IMR-90 (cell line): ENCODE measurements at regions not wholly inside any gene's neighbourhood (a gene's known extent, or its start where the extent isn't known, plus 50 kb on each side); places are given as distances from the start of the nearest gene placed in this dataset.

Source experiments
- BHLHE40 ChIP-seq: fragments of 150-350 bp; IDR thresholded peaks from 2 replicates; pipeline ENCODE4 v1.6.1; 2016; ENCODE audit warnings: mild to moderate bottlenecking, low read depth, low read length
- CEBPB ChIP-seq: IDR thresholded peaks from 2 replicates; pipeline ENCODE4 v1.6.1; 2012; ENCODE audit warnings: low read depth, low read length, improper control_type of control experiment
- FOS ChIP-seq: fragments of 150-350 bp; IDR thresholded peaks from 2 replicates; pipeline ENCODE4 v1.6.1; 2016; ENCODE audit warnings: low read depth, low read length
- MAZ ChIP-seq: IDR thresholded peaks from 2 replicates; pipeline ENCODE4 v1.6.1; 2012; ENCODE audit warnings: low read depth, mild to moderate bottlenecking, low read length, improper control_type of control experiment, moderate library complexity, borderline replicate concordance
- MXI1 ChIP-seq: IDR thresholded peaks from 2 replicates; pipeline ENCODE4 v1.6.1; 2012; ENCODE audit warnings: low read depth, mild to moderate bottlenecking, low read length, moderate library complexity, borderline replicate concordance
- POLR2A ChIP-seq: IDR thresholded peaks from 2 replicates; pipeline ENCODE4 v1.6.1; 2012; ENCODE audit warnings: mild to moderate bottlenecking, low read depth, low read length
- RAD21 ChIP-seq: IDR thresholded peaks from 2 replicates; pipeline ENCODE4 v1.6.1; 2012; ENCODE audit warnings: low read length, improper control_type of control experiment
- RCOR1 ChIP-seq: IDR thresholded peaks from 2 replicates; pipeline ENCODE4 v1.6.1; 2012; ENCODE audit warnings: mild to moderate bottlenecking, low read length, improper control_type of control experiment; ENCODE audit not compliant: insufficient replicate concordance
- SMC3 ChIP-seq: fragments of 150-350 bp; IDR thresholded peaks from 2 replicates; pipeline ENCODE4 v1.6.1; 2016; ENCODE audit warnings: low read depth, mild to moderate bottlenecking, antibody characterized with exemption, low read length, moderate library complexity
- TF ChIP-seq, protein P1 (sequence below): conservative IDR thresholded peaks from 2 replicates; pipeline ENCODE4 v1.5.1; 2012; ENCODE audit warnings: mild to moderate bottlenecking, low read depth, low read length, improper control_type of control experiment
- TF ChIP-seq, protein P2 (sequence below): fragments of 150-350 bp; IDR thresholded peaks from 2 replicates; pipeline ENCODE4 v1.6.1; 2016; ENCODE audit warnings: low read depth, mild to moderate bottlenecking, low read length, moderate library complexity, borderline replicate concordance

DNA sequence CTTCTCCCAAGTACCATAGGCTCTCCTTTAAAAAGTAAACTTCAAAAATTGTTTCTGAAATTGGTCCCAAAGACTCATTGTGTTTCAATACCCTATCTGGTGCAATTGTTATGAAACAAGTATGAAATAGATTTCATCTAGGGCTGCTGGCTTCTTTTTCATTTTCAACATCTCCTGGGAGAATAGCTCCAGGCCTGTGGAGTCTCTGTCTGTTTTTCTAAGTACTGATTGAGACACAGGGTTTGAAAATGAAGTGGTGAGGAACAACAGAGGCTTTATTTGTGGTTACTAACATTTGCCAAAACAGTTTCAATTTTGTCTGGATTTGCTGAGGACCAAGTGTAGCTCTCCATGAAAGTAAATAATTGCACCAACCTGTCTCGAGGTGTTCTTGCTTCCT lies 315.9 kb upstream of the LRATD1 start:
- TF ChIP-seq MXI1 (no peak), BHLHE40 (no peak), POLR2A (no peak), SMC3 (no peak), RAD21 (no peak), MAZ (no peak), CEBPB (no peak), FOS (no peak), RCOR1 (no peak)
- TF ChIP-seq, protein P1, sequence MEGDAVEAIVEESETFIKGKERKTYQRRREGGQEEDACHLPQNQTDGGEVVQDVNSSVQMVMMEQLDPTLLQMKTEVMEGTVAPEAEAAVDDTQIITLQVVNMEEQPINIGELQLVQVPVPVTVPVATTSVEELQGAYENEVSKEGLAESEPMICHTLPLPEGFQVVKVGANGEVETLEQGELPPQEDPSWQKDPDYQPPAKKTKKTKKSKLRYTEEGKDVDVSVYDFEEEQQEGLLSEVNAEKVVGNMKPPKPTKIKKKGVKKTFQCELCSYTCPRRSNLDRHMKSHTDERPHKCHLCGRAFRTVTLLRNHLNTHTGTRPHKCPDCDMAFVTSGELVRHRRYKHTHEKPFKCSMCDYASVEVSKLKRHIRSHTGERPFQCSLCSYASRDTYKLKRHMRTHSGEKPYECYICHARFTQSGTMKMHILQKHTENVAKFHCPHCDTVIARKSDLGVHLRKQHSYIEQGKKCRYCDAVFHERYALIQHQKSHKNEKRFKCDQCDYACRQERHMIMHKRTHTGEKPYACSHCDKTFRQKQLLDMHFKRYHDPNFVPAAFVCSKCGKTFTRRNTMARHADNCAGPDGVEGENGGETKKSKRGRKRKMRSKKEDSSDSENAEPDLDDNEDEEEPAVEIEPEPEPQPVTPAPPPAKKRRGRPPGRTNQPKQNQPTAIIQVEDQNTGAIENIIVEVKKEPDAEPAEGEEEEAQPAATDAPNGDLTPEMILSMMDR, result no peak
- TF ChIP-seq, protein P2, sequence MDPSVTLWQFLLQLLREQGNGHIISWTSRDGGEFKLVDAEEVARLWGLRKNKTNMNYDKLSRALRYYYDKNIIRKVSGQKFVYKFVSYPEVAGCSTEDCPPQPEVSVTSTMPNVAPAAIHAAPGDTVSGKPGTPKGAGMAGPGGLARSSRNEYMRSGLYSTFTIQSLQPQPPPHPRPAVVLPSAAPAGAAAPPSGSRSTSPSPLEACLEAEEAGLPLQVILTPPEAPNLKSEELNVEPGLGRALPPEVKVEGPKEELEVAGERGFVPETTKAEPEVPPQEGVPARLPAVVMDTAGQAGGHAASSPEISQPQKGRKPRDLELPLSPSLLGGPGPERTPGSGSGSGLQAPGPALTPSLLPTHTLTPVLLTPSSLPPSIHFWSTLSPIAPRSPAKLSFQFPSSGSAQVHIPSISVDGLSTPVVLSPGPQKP, result no peak
